Inflammatory macrophage treated with lipopolysaccharide for 4 hours (primary cell): ENCODE measurements at regions not wholly inside any gene's neighbourhood (a gene's known extent, or its start where the extent isn't known, plus 50 kb on each side); places are given as distances from the start of the nearest gene placed in this dataset.

ENCODE experiments used
- DNase-seq: peaks from one replicate; pipeline ENCODE4 v3.0.0-alpha.2; 2020

- no peak for DNase-seq
Observed at GRCh38 chr1:24999426-24999825, 69.3 kb upstream of the RUNX3 start.

GRCh38 chr1:24998563-24999245 lies 68.6 kb upstream of the RUNX3 start:
- no peak for DNase-seq

- DNase-seq, result no peak
Observed at GRCh38 chr1:24996983-24997893, 67.2 kb upstream of the RUNX3 start.

GRCh38 chr1:24996456-24996855 lies 66.4 kb upstream of the RUNX3 start:
- DNase-seq, result no peak

GRCh38 chr1:24995661-24996060 lies 65.6 kb upstream of the RUNX3 start:
- no peak for DNase-seq

GRCh38 chr1:24995140-24995539 lies 65.1 kb upstream of the RUNX3 start:
- DNase-seq, result no peak

GRCh38 chr1:24993871-24994580 lies 64.0 kb upstream of the RUNX3 start:
- DNase-seq, result no peak

GRCh38 chr1:24992761-24993211 lies 62.7 kb upstream of the RUNX3 start:
- no peak for DNase-seq

GRCh38 chr1:24992124-24992760 lies 62.2 kb upstream of the RUNX3 start:
- no peak for DNase-seq

- DNase-seq, result no peak
Observed at GRCh38 chr1:24991697-24992096, 61.6 kb upstream of the RUNX3 start.

GRCh38 chr1:24990779-24991641 lies 60.9 kb upstream of the RUNX3 start:
- DNase-seq, result no peak

- no peak for DNase-seq
Observed at GRCh38 chr1:24990136-24990535, 60.1 kb upstream of the RUNX3 start.

GRCh38 chr1:24989082-24989481 lies 59.0 kb upstream of the RUNX3 start:
- no peak for DNase-seq

- DNase-seq, result no peak
Observed at GRCh38 chr1:24988558-24988912, 58.5 kb upstream of the RUNX3 start.

- DNase-seq, result no peak
Observed at GRCh38 chr1:24987875-24988557, 57.9 kb upstream of the RUNX3 start.

- DNase-seq, result no peak
Observed at GRCh38 chr1:24987424-24987823, 57.3 kb upstream of the RUNX3 start.

GRCh38 chr1:24986372-24986965 lies 56.4 kb upstream of the RUNX3 start:
- no peak for DNase-seq

- no peak for DNase-seq
Observed at GRCh38 chr1:24985737-24986136, 55.7 kb upstream of the RUNX3 start.

- DNase-seq, result no peak
Observed at GRCh38 chr1:24984800-24985522, 54.9 kb upstream of the RUNX3 start.

GRCh38 chr1:24984300-24984699 lies 54.2 kb upstream of the RUNX3 start:
- DNase-seq, result no peak
